ENCODE measurements at regions not wholly inside any gene's neighbourhood (a gene's known extent, or its start where the extent isn't known, plus 50 kb on each side); places are given as distances from the start of the nearest gene placed in this dataset.

DNA sequence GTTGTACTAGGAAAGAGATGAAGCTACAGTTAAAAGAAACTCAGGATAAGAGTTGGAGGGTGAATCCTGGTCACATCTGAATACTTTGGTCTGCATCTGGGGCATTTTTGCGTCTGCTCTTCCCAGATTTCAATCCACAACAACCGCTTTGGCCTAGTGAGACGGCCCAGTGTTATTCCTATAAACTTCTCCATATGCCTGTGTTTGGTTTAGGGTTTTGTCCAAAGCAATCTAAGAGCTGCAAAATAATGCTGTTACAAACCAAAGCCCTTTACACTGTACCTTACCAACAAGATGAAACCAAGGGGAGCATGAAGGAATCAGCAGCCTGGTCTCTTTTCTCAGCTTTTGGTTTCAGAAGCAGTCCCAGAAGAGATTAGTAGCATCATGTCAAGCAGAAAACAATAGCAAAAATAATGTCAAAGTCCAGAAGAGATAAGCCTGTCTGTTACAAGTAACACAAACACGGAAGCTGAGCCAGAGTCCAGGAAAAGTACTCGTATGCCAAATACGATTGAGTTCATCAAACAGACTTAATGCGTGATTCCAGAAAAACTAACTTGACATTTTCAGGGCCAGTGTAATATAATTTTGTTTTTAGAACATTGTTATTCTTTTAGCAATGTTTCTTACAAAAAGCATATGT lies 379.9 kb upstream of the ACO1 start:
- TF ChIP-seq POLR2A (IDR thresholded peaks at IDR 0.05; ENCODE audit: low read length) (no peak), GATA1 (IDR thresholded peaks at IDR 0.05; ENCODE audit: low read depth, low read length) (no peak)

Measured in erythroblast (primary cell).